Erythroblast (primary cell): ENCODE measurements at regions not wholly inside any gene's neighbourhood (a gene's known extent, or its start where the extent isn't known, plus 50 kb on each side); places are given as distances from the start of the nearest gene placed in this dataset.
"Not testable (repeated sequence)": the region's sequence is repeated elsewhere in the genome, so short reads cannot be mapped to it uniquely, and the experiment has no call there.

ENCODE experiments used
- DNase-seq, 2 experiments: peaks; one replicate each; lab custom pipeline; 2025; lab: John Stamatoyannopoulos, UW
- GATA1 ChIP-seq: IDR thresholded peaks from 2 replicates; pipeline ENCODE4 v1.6.1; 2011; ENCODE audit warnings: low read depth, mild to moderate bottlenecking, control low read depth, low read length, moderate library complexity
- POLR2A ChIP-seq: IDR thresholded peaks from 2 replicates; pipeline ENCODE4 v1.6.1; 2011; ENCODE audit warnings: mild to moderate bottlenecking, low read length

GRCh38 chr16:77043076-77043475 lies 147.9 kb upstream of the MON1B start:
- no peak for TF ChIP-seq POLR2A
- TF ChIP-seq GATA1: no peak
- peak in 1 of 2 experiments; percentile 1 for DNase-seq

GRCh38 chr16:77046206-77046605 lies 144.8 kb upstream of the MON1B start:
- DNase-seq: no peak
- TF ChIP-seq GATA1 (no peak), POLR2A (no peak)

- no peak for DNase-seq
- TF ChIP-seq POLR2A: no peak
- TF ChIP-seq GATA1: no peak
These were observed 142.9 kb upstream of the MON1B start for GRCh38 chr16:77048085-77048484.

DNA sequence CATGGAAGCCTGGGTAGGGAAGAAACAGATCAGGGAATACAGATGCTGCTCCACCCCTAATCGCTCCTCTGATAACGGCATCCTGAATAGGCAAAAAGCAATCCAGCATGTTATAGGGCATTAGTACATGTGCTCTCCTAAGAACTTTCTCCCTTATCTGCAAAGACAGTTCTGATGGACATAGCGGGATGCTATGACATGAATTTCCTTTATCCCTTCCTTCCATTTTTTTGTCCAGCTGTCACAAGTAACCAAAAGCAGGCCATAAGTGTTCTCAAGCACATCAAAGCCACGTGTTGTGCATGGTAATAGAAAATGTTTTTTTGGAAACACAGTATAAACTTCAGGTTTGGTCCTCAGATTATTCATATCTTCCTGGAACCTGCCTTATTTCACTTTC lies 141.4 kb upstream of the MON1B start:
- TF ChIP-seq GATA1: no peak
- TF ChIP-seq POLR2A: no peak
- no peak for DNase-seq

GRCh38 chr16:77056597-77056996 lies 134.4 kb upstream of the MON1B start:
- not testable (repeated sequence) for DNase-seq

- no peak for DNase-seq
- TF ChIP-seq GATA1 (no peak), POLR2A (no peak)
These were observed 133.7 kb upstream of the MON1B start for GRCh38 chr16:77057161-77057774.

GRCh38 chr16:77059446-77059845 lies 131.5 kb upstream of the MON1B start:
- DNase-seq: no peak
- TF ChIP-seq GATA1 (no peak), POLR2A (no peak)

DNA sequence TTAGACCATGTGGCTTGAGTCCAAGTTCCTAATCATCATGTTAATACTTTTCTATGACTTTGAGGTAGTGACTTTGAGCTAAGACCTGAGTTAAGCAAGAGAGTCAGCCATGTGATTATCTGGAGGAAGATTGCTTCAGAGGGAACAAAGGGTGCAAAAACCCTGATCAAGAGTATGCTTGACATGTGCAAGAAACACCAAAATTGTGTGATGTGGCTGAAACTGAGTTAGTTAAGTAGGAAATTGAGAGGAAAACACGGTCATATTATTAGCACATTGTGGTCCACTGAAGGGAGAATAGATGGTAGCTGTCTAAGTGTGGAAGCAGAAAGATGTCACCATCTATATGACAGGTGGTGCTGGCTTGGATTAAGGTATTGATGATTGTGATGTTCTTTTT lies 130.4 kb upstream of the MON1B start:
- no peak for DNase-seq
- TF ChIP-seq POLR2A: no peak
- no peak for TF ChIP-seq GATA1

- DNase-seq: no peak
- TF ChIP-seq POLR2A: no peak
- no peak for TF ChIP-seq GATA1
These were observed 127.9 kb upstream of the MON1B start for GRCh38 chr16:77062878-77063675.

GRCh38 chr16:77063676-77064016 lies 127.3 kb upstream of the MON1B start:
- DNase-seq: no peak
- TF ChIP-seq GATA1: no peak
- no peak for TF ChIP-seq POLR2A

- no peak for TF ChIP-seq GATA1
- TF ChIP-seq POLR2A: no peak
- no peak for DNase-seq
These were observed 127.0 kb upstream of the MON1B start for GRCh38 chr16:77064037-77064436.

- no peak for DNase-seq
- TF ChIP-seq GATA1 (no peak), POLR2A (no peak)
These were observed 124.0 kb upstream of the MON1B start for GRCh38 chr16:77066896-77067496.

GRCh38 chr16:77067900-77068299 lies 123.1 kb upstream of the MON1B start:
- TF ChIP-seq GATA1 (no peak), POLR2A (no peak)

GRCh38 chr16:77068402-77068801 lies 122.6 kb upstream of the MON1B start:
- no peak for TF ChIP-seq GATA1
- no peak for TF ChIP-seq POLR2A
- no peak for DNase-seq

More at GRCh38 chr16:77067900-77068299, 123.1 kb upstream of the MON1B start:
- DNase-seq: no peak
